HCT116 (cell line): ENCODE measurements at regions not wholly inside any gene's neighbourhood (a gene's known extent, or its start where the extent isn't known, plus 50 kb on each side); places are given as distances from the start of the nearest gene placed in this dataset.

Experiments
- ATAC-seq: fragments of 200-7000 bp; cut with Tn5 transposase; 2 replicates; pipeline ENCODE4 v1.9.1; 2020; ENCODE audit warnings: mild to moderate bottlenecking, moderate library complexity
- BruUV-seq: library from RNA; stranded (reverse); fragments of 400-500 nt; replicated peaks from 2 replicates; lab custom pipeline; 2021; lab: Mats Ljungman, UMichigan
- CTCF ChIA-PET: fragments of 300-600 bp; sonication (Branson Sonifier 250); formaldehyde crosslinking; loops from one replicate; lab custom pipeline; 2021; ENCODE audit warnings: antibody characterized with exemption; lab: Charles Lee
- POLR2A ChIA-PET: fragments of 300-600, 350-600 bp; sonication (Branson Sonifier 250); formaldehyde crosslinking; loops from one replicate; lab custom pipeline; 2021; ENCODE audit warnings: antibody characterized with exemption; lab: Charles Lee
- RAD21 ChIA-PET, 2 experiments: fragments of 300-600 bp; sonication (Branson Sonifier 250); formaldehyde crosslinking; loops; one replicate each; lab custom pipeline; 2023; ENCODE audit warnings: low total read pairs in 2 of 2; ENCODE audit not compliant: uncharacterized antibody in 2 of 2, unreplicated experiment in 2 of 2, low non-redundant PET in 1 of 2; lab: Charles Lee
- DNase-seq: peaks from one replicate; pipeline ENCODE4 v3.0.0-alpha.2; 2010; ENCODE audit warnings: low read depth, low spot score
- H2AFZ ChIP-seq: fragments of 200-600 bp; shearing (Covaris generic), sonication (generic); 2 replicates; pipeline ENCODE4 v1.6.1; 2017; ENCODE audit warnings: low read depth, mixed run types, mixed read lengths, antibody characterized with exemption, low read length; ENCODE audit not compliant: poor library complexity, severe bottlenecking
- H3K27ac ChIP-seq: 2 replicates; pipeline ENCODE4 v1.5.1; 2012; ENCODE audit warnings: low read depth, low read length
- H3K27me3 ChIP-seq: fragments of 200-600 bp; sonication (generic); 2 replicates; pipeline ENCODE4 v1.6.1; 2016; ENCODE audit warnings: mixed run types, low read length, mixed read lengths; ENCODE audit not compliant: insufficient read depth
- H3K36me3 ChIP-seq, 2 experiments: fragments of 200-500 bp in 1 of 2; fragments of 200-600 bp in 1 of 2; sonication (Bioruptor generic) in 1 of 2; sonication (generic) in 1 of 2; 2 replicates each; pipeline versions ENCODE4 v1.5.1 to v1.6.1; 2014 to 2016; ENCODE audit warnings: low read length in 2 of 2, inconsistent platforms in 1 of 2, mixed read lengths in 1 of 2, mixed run types in 1 of 2; ENCODE audit not compliant: insufficient read depth in 2 of 2, control insufficient read depth in 1 of 2
- H3K4me1 ChIP-seq, 2 experiments: fragments of 200-600 bp in 1 of 2; sonication (generic) in 1 of 2; 2 replicates each; pipeline versions ENCODE4 v1.5.1 to v1.6.1; 2012 to 2017; ENCODE audit warnings: low read length in 2 of 2, inconsistent platforms in 1 of 2, mild to moderate bottlenecking in 1 of 2, mixed read lengths in 1 of 2, mixed run types in 1 of 2, moderate library complexity in 1 of 2; ENCODE audit not compliant: insufficient read depth in 2 of 2, control insufficient read depth in 1 of 2
- H3K4me2 ChIP-seq: fragments of 200-600 bp; sonication (generic); 2 replicates; pipeline ENCODE4 v1.6.1; 2017; ENCODE audit warnings: mixed run types, low read length, mixed read lengths
- H3K4me3 ChIP-seq, 2 experiments: fragments of 200-600 bp in 1 of 2; sonication (generic) in 1 of 2; replicated peaks in 1 of 2; 2 replicates each; pipeline ENCODE4 v1.5.1; 2011 to 2016; ENCODE audit warnings: low read length in 2 of 2, control low read depth in 1 of 2, low read depth in 1 of 2, mild to moderate bottlenecking in 1 of 2, mixed read lengths in 1 of 2, mixed run types in 1 of 2
- H3K79me2 ChIP-seq: fragments of 200-600 bp; sonication (generic); 2 replicates; pipeline ENCODE4 v1.6.1; 2017; ENCODE audit warnings: mild to moderate bottlenecking, mixed run types, low read length, moderate library complexity, mixed read lengths; ENCODE audit not compliant: insufficient read depth
- H3K9ac ChIP-seq: fragments of 200-600 bp; sonication (generic); 2 replicates; pipeline ENCODE4 v1.6.1; 2016; ENCODE audit warnings: low read length, mixed read lengths
- H3K9me2 ChIP-seq: fragments of 200-600 bp; sonication (generic), shearing (Covaris generic); 2 replicates; pipeline ENCODE4 v1.6.1; 2017; ENCODE audit warnings: mixed run types, mild to moderate bottlenecking, moderate library complexity; ENCODE audit not compliant: insufficient read depth
- H3K9me3 ChIP-seq, 2 experiments: fragments of 200-500 bp in 1 of 2; fragments of 200-600 bp in 1 of 2; sonication (Bioruptor generic) in 1 of 2; sonication (generic) in 1 of 2; 2 replicates each; pipeline ENCODE4 v1.6.1; 2014 to 2017; ENCODE audit warnings: low read length in 2 of 2, mixed read lengths in 2 of 2, inconsistent platforms in 1 of 2, low read depth in 1 of 2, mild to moderate bottlenecking in 1 of 2, mixed run types in 1 of 2, moderate library complexity in 1 of 2; ENCODE audit not compliant: control insufficient read depth in 1 of 2, insufficient read depth in 1 of 2
- H4K20me1 ChIP-seq: fragments of 200-600 bp; sonication (generic), shearing (Covaris generic); 2 replicates; pipeline ENCODE4 v1.6.1; 2017; ENCODE audit warnings: mixed run types, mild to moderate bottlenecking, moderate library complexity; ENCODE audit not compliant: insufficient read depth
- CBX3 ChIP-seq: IDR thresholded peaks from 2 replicates; pipeline ENCODE4 v1.6.1; 2012; ENCODE audit warnings: low read depth
- CEBPB ChIP-seq: IDR thresholded peaks from 2 replicates; pipeline ENCODE4 v1.6.1; 2012; ENCODE audit warnings: low read depth
- EZH2 ChIP-seq: fragments of 200-600 bp; sonication (generic); IDR thresholded peaks from 2 replicates; pipeline ENCODE4 v1.6.1; 2017; ENCODE audit warnings: antibody characterized with exemption, mixed run types
- EZH2phosphoT487 ChIP-seq: fragments of 200-600 bp; IDR thresholded peaks from 2 replicates; pipeline ENCODE4 v1.6.1; 2018; ENCODE audit warnings: antibody characterized with exemption, borderline replicate concordance
- FOSL1 ChIP-seq: IDR thresholded peaks from 2 replicates; pipeline ENCODE4 v1.6.1; 2012; ENCODE audit warnings: low read depth
- RAD21 ChIP-seq: IDR thresholded peaks from 2 replicates; pipeline ENCODE4 v1.6.1; 2012; ENCODE audit warnings: low read depth, mild to moderate bottlenecking
- SIN3A ChIP-seq: IDR thresholded peaks from 2 replicates; pipeline ENCODE4 v1.6.1; 2012; ENCODE audit warnings: low read depth
- SP1 ChIP-seq: IDR thresholded peaks from 2 replicates; pipeline ENCODE4 v1.6.1; 2012; ENCODE audit warnings: low read depth
- SRF ChIP-seq: IDR thresholded peaks from 2 replicates; pipeline ENCODE4 v1.6.1; 2012; ENCODE audit warnings: low read depth
- TCF7L2 ChIP-seq: IDR thresholded peaks from 2 replicates; pipeline ENCODE4 v1.7.0; 2011; ENCODE audit warnings: borderline replicate concordance, inconsistent platforms; ENCODE audit not compliant: insufficient read depth, insufficient read length; ENCODE audit errors: extremely low read depth
- ZBTB33 ChIP-seq: IDR thresholded peaks from 2 replicates; pipeline ENCODE4 v1.6.1; 2011; ENCODE audit warnings: mild to moderate bottlenecking, low read length, moderate library complexity; ENCODE audit not compliant: insufficient replicate concordance; ENCODE audit errors: extremely low read depth
- ZFX ChIP-seq: fragments of 450-650 bp; IDR thresholded peaks from 2 replicates; pipeline ENCODE4 v1.6.1; 2017
- ZNF274 ChIP-seq: fragments of 200-500 bp; sonication (Bioruptor generic); IDR thresholded peaks from 2 replicates; pipeline ENCODE4 v1.6.1; 2014; ENCODE audit warnings: mild to moderate bottlenecking, low read depth, low read length, inconsistent platforms
- intact Hi-C: fragments of 100-400 bp; cut with micrococcal nuclease; formaldehyde crosslinking; loops from 2 replicates; pipeline ENCODE4 v1.10.0; 2022
- TF ChIP-seq, protein P1 (sequence below): IDR thresholded peaks from 2 replicates; pipeline ENCODE4 v1.6.1; 2012

DNA sequence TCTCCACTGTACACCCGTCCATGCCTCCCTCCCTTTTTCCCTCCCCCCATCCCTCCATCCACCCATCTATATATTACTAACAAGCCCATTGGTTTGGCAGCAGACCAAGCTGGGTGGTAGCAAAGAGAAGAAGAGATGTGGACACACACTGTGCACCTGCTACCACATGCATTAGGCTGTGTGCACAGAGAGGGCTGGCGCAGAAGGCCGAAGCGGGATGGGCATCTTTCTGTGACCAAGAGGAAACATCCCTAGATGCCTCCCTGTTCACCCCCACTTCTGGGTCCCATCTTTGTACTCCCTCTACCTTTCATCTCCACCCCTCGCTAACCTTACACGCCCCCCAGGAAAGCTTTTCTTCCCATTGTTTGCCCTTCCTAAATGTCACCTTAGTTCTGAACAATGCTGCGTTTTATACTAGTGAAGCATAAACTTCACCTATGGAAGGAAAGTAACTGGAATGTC is 64.9 kb upstream of the AFDN start:
- no peaks in the 10 kb centered on the region for H3K9me2 ChIP-seq
- H3K27ac ChIP-seq: no peak overlapping the region
- intact Hi-C loops: no loop called here
- no peaks in the 10 kb centered on the region for H3K27me3 ChIP-seq
- H3K9ac ChIP-seq: no peak overlapping the region
- ChIA-PET RAD21 (no interaction called here), POLR2A (no interaction called here), CTCF (no interaction called here)
- no peak for ATAC-seq
- no peak overlapping the region for H2AFZ ChIP-seq
- no peaks in the 10 kb centered on the region for H4K20me1 ChIP-seq
- H3K4me1 ChIP-seq: no peaks in the 10 kb centered on the region
- H3K79me2 ChIP-seq: no peaks in the 10 kb centered on the region
- H3K4me3 ChIP-seq: no peak overlapping the region
- no peaks in the 10 kb centered on the region for H3K36me3 ChIP-seq
- no peak for TF ChIP-seq CEBPB
- TF ChIP-seq EZH2: no peak
- TF ChIP-seq ZNF274: no peak
- no peak for TF ChIP-seq SP1
- no peak for TF ChIP-seq TCF7L2
- no peak for TF ChIP-seq FOSL1
- TF ChIP-seq SRF: no peak
- TF ChIP-seq ZFX: no peak
- no peak for TF ChIP-seq RAD21
- TF ChIP-seq EZH2phosphoT487: no peak
- TF ChIP-seq, protein P1, sequence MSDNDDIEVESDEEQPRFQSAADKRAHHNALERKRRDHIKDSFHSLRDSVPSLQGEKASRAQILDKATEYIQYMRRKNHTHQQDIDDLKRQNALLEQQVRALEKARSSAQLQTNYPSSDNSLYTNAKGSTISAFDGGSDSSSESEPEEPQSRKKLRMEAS: no peak
- no peak for TF ChIP-seq SIN3A
- TF ChIP-seq ZBTB33: no peak
- no peak for TF ChIP-seq CBX3
- no peaks in the 10 kb centered on the region for H3K9me3 ChIP-seq
- no peak for DNase-seq
- no peak overlapping the region for H3K4me2 ChIP-seq
- BruUV-seq: no TSS peak
